Neural progenitor cell (in vitro differentiated cells): ENCODE measurements at regions not wholly inside any gene's neighbourhood (a gene's known extent, or its start where the extent isn't known, plus 50 kb on each side); places are given as distances from the start of the nearest gene placed in this dataset.

ENCODE experiments used
- DNase-seq: peaks from one replicate; pipeline ENCODE4 v3.0.0-alpha.2; 2016; ENCODE audit warnings: low spot score
- H2AFZ ChIP-seq: fragments of 200-600 bp; sonication (generic); replicated peaks from 2 replicates; pipeline ENCODE4 v1.6.1; 2016; ENCODE audit warnings: antibody characterized with exemption
- H3F3A ChIP-seq: fragments of 200-600 bp; sonication (generic); 2 replicates; pipeline ENCODE4 v1.6.1; 2016; ENCODE audit warnings: antibody characterized with exemption, low read depth
- H3K27ac ChIP-seq: fragments of 200-600 bp; sonication (generic); 2 replicates; pipeline ENCODE4 v1.5.1; 2016; ENCODE audit warnings: mild to moderate bottlenecking
- H3K27me3 ChIP-seq: fragments of 200-600 bp; sonication (generic); 2 replicates; pipeline ENCODE4 v1.6.1; 2016; ENCODE audit warnings: mild to moderate bottlenecking, moderate library complexity
- H3K36me3 ChIP-seq: fragments of 200-600 bp; sonication (generic); 2 replicates; pipeline ENCODE4 v1.5.1; 2016
- H3K4me1 ChIP-seq: fragments of 200-600 bp; sonication (generic); 2 replicates; pipeline ENCODE4 v1.6.1; 2016; ENCODE audit warnings: mixed run types
- H3K4me2 ChIP-seq: fragments of 200-600 bp; sonication (generic); 2 replicates; pipeline ENCODE4 v1.6.1; 2016
- H3K4me3 ChIP-seq: fragments of 200-600 bp; sonication (generic); 2 replicates; pipeline ENCODE4 v1.5.1; 2016
- H3K79me2 ChIP-seq: fragments of 200-600 bp; sonication (generic); 2 replicates; pipeline ENCODE4 v1.6.1; 2016; ENCODE audit warnings: low read depth
- H3K9ac ChIP-seq: fragments of 200-600 bp; sonication (generic); 2 replicates; pipeline ENCODE4 v1.6.1; 2016
- H3K9me3 ChIP-seq: fragments of 200-600 bp; sonication (generic); 2 replicates; pipeline ENCODE4 v1.5.1; 2016; ENCODE audit warnings: low read depth
- H4K20me1 ChIP-seq: fragments of 200-600 bp; sonication (generic); 2 replicates; pipeline ENCODE4 v1.6.1; 2016; ENCODE audit warnings: low read depth
- H3K27ac Mint-ChIP-seq: 3 replicates; pipeline ENCODE4 v1.8.0; 2021; ENCODE audit warnings: mixed read lengths
- H3K27me3 Mint-ChIP-seq: 2 replicates; pipeline ENCODE4 v1.8.0; 2022; ENCODE audit warnings: low read depth, mild to moderate bottlenecking, inconsistent platforms, moderate library complexity, mixed read lengths; ENCODE audit not compliant: insufficient read depth
- H3K36me3 Mint-ChIP-seq: 3 replicates; pipeline ENCODE4 v1.8.0; 2021; ENCODE audit warnings: mixed read lengths
- H3K4me1 Mint-ChIP-seq: 3 replicates; pipeline ENCODE4 v1.8.0; 2021; ENCODE audit warnings: mixed read lengths
- H3K4me3 Mint-ChIP-seq: 3 replicates; pipeline ENCODE4 v1.8.0; 2021; ENCODE audit warnings: mild to moderate bottlenecking, moderate library complexity, mixed read lengths
- H3K9me3 Mint-ChIP-seq: 3 replicates; pipeline ENCODE4 v1.8.0; 2020; ENCODE audit warnings: mixed read lengths
- CTCF ChIP-seq: fragments of 200-600 bp; sonication (generic); IDR thresholded peaks from 2 replicates; pipeline ENCODE4 v1.5.1; 2017; ENCODE audit warnings: antibody characterized with exemption, mild to moderate bottlenecking
- EZH2 ChIP-seq: fragments of 200-600 bp; sonication (generic); IDR thresholded peaks from 2 replicates; pipeline ENCODE4 v1.6.1; 2017; ENCODE audit warnings: antibody characterized with exemption, mild to moderate bottlenecking, moderate library complexity
- EZH2phosphoT487 ChIP-seq: fragments of 200-600 bp; sonication (generic); IDR thresholded peaks from 2 replicates; pipeline ENCODE4 v1.6.1; 2017; ENCODE audit warnings: antibody characterized with exemption

DNA sequence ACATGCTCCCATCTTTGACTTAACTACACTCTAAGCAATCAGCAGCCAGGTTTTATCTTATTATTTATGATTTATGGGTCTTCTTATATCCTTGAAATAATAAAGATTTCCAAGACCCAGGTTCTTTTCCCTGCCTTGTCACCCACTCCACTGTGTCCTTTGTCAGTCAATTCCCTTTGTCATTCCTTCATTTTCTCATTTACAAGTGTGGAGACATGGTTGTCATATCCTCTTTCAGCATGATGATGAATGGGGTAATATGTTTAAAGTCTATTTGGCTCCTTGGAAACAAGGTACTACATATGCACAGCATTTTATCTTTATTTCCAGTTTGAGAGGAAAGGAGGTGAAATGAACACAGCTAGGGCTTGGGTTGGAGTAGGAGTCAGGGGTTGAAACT is 521.8 kb downstream of the LMO7 start:
- Histone ChIP-seq H3K4me2 (no peak overlapping the region), H3K4me3 (no peak overlapping the region), H3K79me2 (no peaks in the 10 kb centered on the region), H3K27ac (no peak overlapping the region), H4K20me1 (no peaks in the 10 kb centered on the region), H3K9me3 (no peaks in the 10 kb centered on the region), H2AFZ (no peak overlapping the region), H3F3A (no peaks in the 10 kb centered on the region), H3K27me3 (no peaks in the 10 kb centered on the region), H3K9ac (no peak overlapping the region), H3K36me3 (no peaks in the 10 kb centered on the region), H3K4me1 (no peaks in the 10 kb centered on the region)
- Mint-ChIP-seq H3K36me3 (no peaks in the 10 kb centered on the region), H3K4me1 (no peaks in the 10 kb centered on the region), H3K4me3 (no peak overlapping the region), H3K27me3 (peaks cover 3% of the 10 kb centered on the region), H3K9me3 (no peaks in the 10 kb centered on the region), H3K27ac (no peak overlapping the region)
- DNase-seq = no peak
- no peak for TF ChIP-seq EZH2
- no peak for TF ChIP-seq CTCF
- TF ChIP-seq EZH2phosphoT487 = no peak

DNA sequence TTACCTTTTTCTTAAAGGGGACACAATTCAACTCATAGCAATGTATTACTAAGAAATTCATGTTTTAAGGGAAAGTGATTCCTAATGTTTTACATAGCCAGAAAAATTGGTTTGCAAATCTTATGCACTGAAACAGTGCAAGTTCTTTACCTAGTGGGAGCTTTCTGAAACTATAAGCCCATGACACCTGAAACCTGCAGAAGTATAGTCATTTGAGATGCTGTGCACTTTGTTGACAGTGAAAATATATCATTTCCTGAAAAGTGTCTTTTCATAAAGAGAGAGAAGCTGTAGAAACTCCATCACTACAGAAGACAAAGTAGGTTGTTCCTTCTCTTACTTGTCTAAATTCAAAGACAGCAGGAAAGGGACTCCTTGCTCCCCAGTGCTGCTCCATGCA is 517.1 kb downstream of the LMO7 start:
- H4K20me1 ChIP-seq = no peaks in the 10 kb centered on the region
- no peak overlapping the region for H3K4me2 ChIP-seq
- no peaks in the 10 kb centered on the region for H3K27me3 Mint-ChIP-seq
- no peaks in the 10 kb centered on the region for H3K9me3 ChIP-seq
- no peak overlapping the region for H3K4me3 Mint-ChIP-seq
- H3K36me3 ChIP-seq = no peaks in the 10 kb centered on the region
- no peak for DNase-seq
- no peaks in the 10 kb centered on the region for H3K36me3 Mint-ChIP-seq
- TF ChIP-seq CTCF = no peak
- TF ChIP-seq EZH2 = no peak
- TF ChIP-seq EZH2phosphoT487 = no peak
- no peak overlapping the region for H3K27ac Mint-ChIP-seq
- no peaks in the 10 kb centered on the region for H3K79me2 ChIP-seq
- no peak overlapping the region for H2AFZ ChIP-seq
- H3K27ac ChIP-seq = no peak overlapping the region
- no peaks in the 10 kb centered on the region for H3F3A ChIP-seq
- no peak overlapping the region for H3K4me3 ChIP-seq
- no peaks in the 10 kb centered on the region for H3K4me1 ChIP-seq
- no peaks in the 10 kb centered on the region for H3K9me3 Mint-ChIP-seq
- no peaks in the 10 kb centered on the region for H3K4me1 Mint-ChIP-seq
- H3K27me3 ChIP-seq = no peaks in the 10 kb centered on the region
- H3K9ac ChIP-seq = no peak overlapping the region

DNA sequence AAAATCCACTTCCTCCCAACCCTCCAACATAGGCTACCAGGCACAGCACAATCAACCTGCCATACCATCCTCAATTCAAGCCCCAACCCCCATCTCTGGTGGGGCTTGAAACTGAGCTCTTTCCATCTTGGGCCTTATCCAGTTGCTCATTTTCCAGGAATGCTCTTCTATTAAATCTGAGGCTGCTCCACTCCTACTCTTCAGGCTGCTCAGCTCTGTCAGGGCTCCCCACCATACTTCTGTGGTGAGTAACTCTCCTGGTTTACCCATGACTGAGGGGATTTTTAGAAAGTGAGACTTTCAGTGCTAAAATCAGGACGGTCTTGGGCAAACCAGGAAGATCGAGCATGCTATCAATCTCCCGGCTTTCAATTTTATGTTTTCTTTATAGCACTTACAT is 512.8 kb downstream of the LMO7 start:
- Histone ChIP-seq H3K4me3 (no peak overlapping the region), H4K20me1 (no peaks in the 10 kb centered on the region), H3K27me3 (no peaks in the 10 kb centered on the region), H3K79me2 (no peaks in the 10 kb centered on the region), H3K27ac (no peak overlapping the region), H3F3A (no peaks in the 10 kb centered on the region), H3K9ac (no peak overlapping the region), H3K36me3 (no peaks in the 10 kb centered on the region), H3K4me2 (no peak overlapping the region), H2AFZ (no peak overlapping the region), H3K4me1 (no peaks in the 10 kb centered on the region), H3K9me3 (no peaks in the 10 kb centered on the region)
- Mint-ChIP-seq H3K4me3 (no peak overlapping the region), H3K27ac (no peak overlapping the region), H3K36me3 (no peaks in the 10 kb centered on the region), H3K4me1 (no peaks in the 10 kb centered on the region), H3K9me3 (no peaks in the 10 kb centered on the region), H3K27me3 (no peaks in the 10 kb centered on the region)
- DNase-seq = no peak
- TF ChIP-seq EZH2 = no peak
- TF ChIP-seq CTCF = no peak
- TF ChIP-seq EZH2phosphoT487 = no peak

- Mint-ChIP-seq H3K4me3 (no peak overlapping the region), H3K27me3 (no peaks in the 10 kb centered on the region), H3K9me3 (no peaks in the 10 kb centered on the region), H3K4me1 (no peaks in the 10 kb centered on the region), H3K27ac (no peak overlapping the region), H3K36me3 (no peaks in the 10 kb centered on the region)
- no peaks in the 10 kb centered on the region for H3F3A ChIP-seq
- no peak for TF ChIP-seq CTCF
- no peak for TF ChIP-seq EZH2
- TF ChIP-seq EZH2phosphoT487 = no peak
- no peak overlapping the region for H2AFZ ChIP-seq
- no peak overlapping the region for H3K27ac ChIP-seq
- no peak overlapping the region for H3K4me2 ChIP-seq
- H4K20me1 ChIP-seq = no peaks in the 10 kb centered on the region
- H3K4me1 ChIP-seq = no peaks in the 10 kb centered on the region
- H3K9ac ChIP-seq = no peak overlapping the region
- no peak overlapping the region for H3K4me3 ChIP-seq
- no peaks in the 10 kb centered on the region for H3K79me2 ChIP-seq
- no peaks in the 10 kb centered on the region for H3K9me3 ChIP-seq
- H3K27me3 ChIP-seq = no peaks in the 10 kb centered on the region
- DNase-seq = no peak
- H3K36me3 ChIP-seq = no peaks in the 10 kb centered on the region
Observed at GRCh38 chr13:76148374-76148773, 512.2 kb downstream of the LMO7 start.
